ENCODE measurements at regions not wholly inside any gene's neighbourhood (a gene's known extent, or its start where the extent isn't known, plus 50 kb on each side); places are given as distances from the start of the nearest gene placed in this dataset.

DNA sequence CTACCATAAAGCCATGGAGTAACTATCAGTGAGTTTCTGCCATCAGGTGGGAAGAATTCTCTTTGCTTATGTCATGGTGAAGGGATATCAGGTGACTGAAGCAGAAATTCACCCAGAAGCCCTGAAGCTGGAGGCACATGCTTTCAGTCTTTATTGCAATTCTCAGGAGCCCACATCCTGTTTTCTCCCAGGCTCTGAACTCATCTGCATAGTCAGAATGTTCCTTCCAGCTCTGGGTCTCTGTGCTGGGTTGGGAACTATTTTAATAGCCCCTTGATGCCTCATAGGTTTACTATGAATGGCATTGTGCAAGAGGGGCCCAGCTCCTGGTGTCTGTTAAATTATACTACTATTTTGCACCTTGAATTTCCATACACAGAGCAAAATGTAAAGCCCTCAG lies 198.4 kb upstream of the SOX9 start:
- no peaks in the 10 kb centered on the region for H3K9me2 ChIP-seq (replicated peaks; ENCODE audit: low read depth, low read length)
- H3K36me3 ChIP-seq (ENCODE audit: insufficient read depth, low read length) = no peaks in the 10 kb centered on the region
- H3K9ac ChIP-seq (ENCODE audit: low read depth, low read length, poor library complexity, severe bottlenecking) = no peak overlapping the region
- no peaks in the 10 kb centered on the region for H3K79me2 ChIP-seq (ENCODE audit: insufficient read depth, low read length)
- H3K4me1 ChIP-seq (ENCODE audit: insufficient read depth, low read length, poor library complexity, severe bottlenecking) = no peaks in the 10 kb centered on the region
- H3K4me3 ChIP-seq (ENCODE audit: low read length, poor library complexity, severe bottlenecking) = no peak overlapping the region
- no peaks in the 10 kb centered on the region for H3K27me3 ChIP-seq (ENCODE audit: insufficient read depth, low read length, poor library complexity, severe bottlenecking)
- no peaks in the 10 kb centered on the region for H3F3A ChIP-seq (ENCODE audit: low read depth)
- no peak overlapping the region for H3K4me2 ChIP-seq (ENCODE audit: low read depth, low read length, poor library complexity, severe bottlenecking)
- no peak for TF ChIP-seq EZH2phosphoT487 (IDR thresholded peaks at IDR 0.05; ENCODE audit: borderline replicate concordance)
- TF ChIP-seq, protein P1, sequence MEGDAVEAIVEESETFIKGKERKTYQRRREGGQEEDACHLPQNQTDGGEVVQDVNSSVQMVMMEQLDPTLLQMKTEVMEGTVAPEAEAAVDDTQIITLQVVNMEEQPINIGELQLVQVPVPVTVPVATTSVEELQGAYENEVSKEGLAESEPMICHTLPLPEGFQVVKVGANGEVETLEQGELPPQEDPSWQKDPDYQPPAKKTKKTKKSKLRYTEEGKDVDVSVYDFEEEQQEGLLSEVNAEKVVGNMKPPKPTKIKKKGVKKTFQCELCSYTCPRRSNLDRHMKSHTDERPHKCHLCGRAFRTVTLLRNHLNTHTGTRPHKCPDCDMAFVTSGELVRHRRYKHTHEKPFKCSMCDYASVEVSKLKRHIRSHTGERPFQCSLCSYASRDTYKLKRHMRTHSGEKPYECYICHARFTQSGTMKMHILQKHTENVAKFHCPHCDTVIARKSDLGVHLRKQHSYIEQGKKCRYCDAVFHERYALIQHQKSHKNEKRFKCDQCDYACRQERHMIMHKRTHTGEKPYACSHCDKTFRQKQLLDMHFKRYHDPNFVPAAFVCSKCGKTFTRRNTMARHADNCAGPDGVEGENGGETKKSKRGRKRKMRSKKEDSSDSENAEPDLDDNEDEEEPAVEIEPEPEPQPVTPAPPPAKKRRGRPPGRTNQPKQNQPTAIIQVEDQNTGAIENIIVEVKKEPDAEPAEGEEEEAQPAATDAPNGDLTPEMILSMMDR (conservative IDR thresholded peaks at IDR 0.05; ENCODE audit: low read length) = no peak
- H2AFZ ChIP-seq (ENCODE audit: low read length) = no peak overlapping the region
- H3K9me3 ChIP-seq (ENCODE audit: insufficient read depth, low read depth, low read length) = no peaks in the 10 kb centered on the region; the same call in 1 of the 2 replicates
- H4K20me1 ChIP-seq (ENCODE audit: insufficient read depth, low read length, poor library complexity, severe bottlenecking) = no peaks in the 10 kb centered on the region

DNA sequence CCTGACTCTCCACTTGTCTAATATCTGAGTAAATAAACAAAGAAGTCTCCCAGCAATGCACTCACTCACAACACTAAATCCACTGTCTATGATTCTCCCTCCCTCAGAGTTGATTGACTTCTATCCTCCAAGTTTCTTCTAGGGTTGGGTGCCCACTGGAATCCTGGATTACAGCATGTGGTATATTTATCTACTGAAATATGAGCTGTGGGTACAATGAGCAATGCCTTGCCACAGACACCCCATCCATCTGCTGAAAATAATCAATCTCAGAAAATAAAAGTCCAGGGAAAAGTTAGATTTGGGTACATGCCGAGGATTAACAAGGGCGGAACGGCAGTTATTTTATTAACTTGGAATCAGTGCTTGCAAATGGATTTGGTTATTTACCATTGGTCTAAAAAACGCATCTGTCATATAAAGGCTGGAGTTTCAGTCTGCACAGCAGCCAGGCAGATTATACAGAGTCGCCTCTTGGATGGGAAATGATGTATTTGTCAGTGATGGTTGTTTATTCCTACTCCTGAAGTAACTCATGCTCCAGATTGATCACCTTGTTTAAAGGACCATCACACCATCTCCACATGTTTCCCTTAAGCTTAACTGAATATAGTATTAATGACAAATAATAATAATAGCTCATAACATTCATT lies 193.9 kb upstream of the SOX9 start:
- no peaks in the 10 kb centered on the region for H4K20me1 ChIP-seq (ENCODE audit: insufficient read depth, low read length, poor library complexity, severe bottlenecking)
- no peak overlapping the region for H3K4me2 ChIP-seq (ENCODE audit: low read depth, low read length, poor library complexity, severe bottlenecking)
- H3K27me3 ChIP-seq (ENCODE audit: insufficient read depth, low read length, poor library complexity, severe bottlenecking) = no peaks in the 10 kb centered on the region
- H3K9ac ChIP-seq (ENCODE audit: low read depth, low read length, poor library complexity, severe bottlenecking) = no peak overlapping the region
- no peaks in the 10 kb centered on the region for H3K79me2 ChIP-seq (ENCODE audit: insufficient read depth, low read length)
- no peaks in the 10 kb centered on the region for H3F3A ChIP-seq (ENCODE audit: low read depth)
- H3K9me2 ChIP-seq (replicated peaks; ENCODE audit: low read depth, low read length) = no peaks in the 10 kb centered on the region
- TF ChIP-seq, protein P1 (conservative IDR thresholded peaks at IDR 0.05; ENCODE audit: low read length) = no peak
- TF ChIP-seq EZH2phosphoT487 (IDR thresholded peaks at IDR 0.05; ENCODE audit: borderline replicate concordance) = no peak
- no peaks in the 10 kb centered on the region for H3K4me1 ChIP-seq (ENCODE audit: insufficient read depth, low read length, poor library complexity, severe bottlenecking)
- no peaks in the 10 kb centered on the region for H3K36me3 ChIP-seq (ENCODE audit: insufficient read depth, low read length)
- no peaks in the 10 kb centered on the region; the same call in 1 of the 2 replicates for H3K9me3 ChIP-seq (ENCODE audit: insufficient read depth, low read depth, low read length)
- no peak overlapping the region for H3K4me3 ChIP-seq (ENCODE audit: low read length, poor library complexity, severe bottlenecking)
- no peak overlapping the region for H2AFZ ChIP-seq (ENCODE audit: low read length)

DNA sequence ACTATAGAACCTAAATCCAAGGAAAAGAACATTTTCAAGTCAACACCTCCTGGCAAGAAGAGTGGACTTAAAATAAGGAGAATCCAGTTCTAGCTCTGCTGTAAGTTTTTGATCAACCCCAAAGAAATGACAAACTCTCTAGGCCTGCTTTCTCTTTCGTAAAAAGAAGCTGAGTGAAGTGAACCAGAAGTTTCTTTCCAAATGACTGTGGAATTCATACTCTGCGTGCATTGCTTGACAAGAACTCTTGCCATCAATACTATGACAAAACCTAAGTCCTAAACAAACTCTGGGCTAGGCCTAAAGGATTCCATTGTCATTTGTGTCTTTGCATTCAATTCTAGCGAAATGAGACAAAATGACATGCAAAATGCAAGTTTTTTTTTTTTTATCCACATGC lies 187.5 kb upstream of the SOX9 start:
- H3K9ac ChIP-seq (ENCODE audit: low read depth, low read length, poor library complexity, severe bottlenecking) = no peak overlapping the region
- H3F3A ChIP-seq (ENCODE audit: low read depth) = no peaks in the 10 kb centered on the region
- no peaks in the 10 kb centered on the region for H3K27me3 ChIP-seq (ENCODE audit: insufficient read depth, low read length, poor library complexity, severe bottlenecking)
- H3K36me3 ChIP-seq (ENCODE audit: insufficient read depth, low read length) = no peaks in the 10 kb centered on the region
- H3K79me2 ChIP-seq (ENCODE audit: insufficient read depth, low read length) = no peaks in the 10 kb centered on the region
- no peak overlapping the region for H3K4me2 ChIP-seq (ENCODE audit: low read depth, low read length, poor library complexity, severe bottlenecking)
- TF ChIP-seq, protein P1 (conservative IDR thresholded peaks at IDR 0.05; ENCODE audit: low read length) = no peak
- no peak for TF ChIP-seq EZH2phosphoT487 (IDR thresholded peaks at IDR 0.05; ENCODE audit: borderline replicate concordance)
- no peaks in the 10 kb centered on the region for H3K9me3 ChIP-seq (ENCODE audit: insufficient read depth, low read depth, low read length)
- H3K4me3 ChIP-seq (ENCODE audit: low read length, poor library complexity, severe bottlenecking) = no peak overlapping the region
- H3K9me2 ChIP-seq (replicated peaks; ENCODE audit: low read depth, low read length) = no peaks in the 10 kb centered on the region
- no peaks in the 10 kb centered on the region for H3K4me1 ChIP-seq (ENCODE audit: insufficient read depth, low read length, poor library complexity, severe bottlenecking)
- no peak overlapping the region for H2AFZ ChIP-seq (ENCODE audit: low read length)
- no peaks in the 10 kb centered on the region for H4K20me1 ChIP-seq (ENCODE audit: insufficient read depth, low read length, poor library complexity, severe bottlenecking)

All from Loucy (cell line).